K562 (cell line): ENCODE measurements at regions not wholly inside any gene's neighbourhood (a gene's known extent, or its start where the extent isn't known, plus 50 kb on each side); places are given as distances from the start of the nearest gene placed in this dataset.

Source experiments
- ATAC-seq: fragments of 200-7000 bp; cut with Tn5 transposase; 3 replicates; pipeline ENCODE4 v1.9.1; 2020; ENCODE audit warnings: moderate library complexity
- BruUV-seq: library from RNA; stranded (reverse); fragments of 400-500 nt; replicated peaks from 2 replicates; lab custom pipeline; 2021; lab: Mats Ljungman, UMichigan
- CTCF ChIA-PET: fragments of 300-600 bp; formaldehyde crosslinking; extraction: SDS; loops from one replicate; lab custom pipeline; 2021; ENCODE audit warnings: low intra/inter-chr PET ratio; lab: Yijun Ruan, JAX
- POLR2A ChIA-PET: fragments of 300-600, 350-650 bp; sonication (Branson Sonifier 250); formaldehyde crosslinking; extraction: SDS; loops from one replicate; lab custom pipeline; 2021; ENCODE audit warnings: antibody characterized with exemption, inconsistent platforms; lab: Yijun Ruan, JAX
- DNase-seq, 4 experiments: peaks; one replicate each; pipeline versions ENCODE4 v3.0.0 to v3.0.0-alpha.2; 2011 to 2018; ENCODE audit warnings: low spot score in 3 of 4, mixed read lengths in 3 of 4; ENCODE audit errors: extremely low read depth in 1 of 4
- FAIRE-seq: peaks from 2 replicates; lab custom pipeline; 2011; peaks lifted over from hg19 to GRCh38; lab: Jason Lieb, UNC
- H2AFZ ChIP-seq: 2 replicates; pipeline ENCODE4 v1.6.0; 2011; ENCODE audit warnings: low read depth, low read length, control low read depth, inconsistent platforms
- H3K27ac ChIP-seq: fragments of 200-600 bp; 3 replicates; pipeline ENCODE4 v1.8.0; 2011; ENCODE audit warnings: low read depth, mild to moderate bottlenecking, control low read depth, inconsistent platforms, low read length, moderate library complexity, mixed read lengths; ENCODE audit errors: extremely low read depth
- H3K27me3 ChIP-seq, 2 experiments: fragments of 300-600 bp in 1 of 2; 2 replicates in 1 of 2; 3 replicates in 1 of 2; pipeline versions ENCODE4 v1.6.0 to v1.8.0; 2011; ENCODE audit warnings: inconsistent platforms in 2 of 2, low read length in 2 of 2, mild to moderate bottlenecking in 1 of 2, mixed read lengths in 1 of 2, moderate library complexity in 1 of 2; ENCODE audit not compliant: control insufficient read depth in 2 of 2, insufficient read depth in 2 of 2
- H3K36me3 ChIP-seq: fragments of 300-600 bp; 3 replicates; pipeline ENCODE4 v1.8.0; 2011; ENCODE audit warnings: mild to moderate bottlenecking, low read length, inconsistent platforms; ENCODE audit not compliant: control insufficient read depth, insufficient read depth
- H3K4me1 ChIP-seq, 2 experiments: fragments of 200-600 bp in 1 of 2; replicated peaks in 1 of 2; 2 replicates in 1 of 2; 3 replicates in 1 of 2; pipeline versions ENCODE4 v1.5.1 to v1.8.0; 2011; ENCODE audit warnings: inconsistent platforms in 2 of 2, low read length in 2 of 2, mild to moderate bottlenecking in 1 of 2, mixed read lengths in 1 of 2, moderate library complexity in 1 of 2; ENCODE audit not compliant: control insufficient read depth in 2 of 2, insufficient read depth in 2 of 2
- H3K4me2 ChIP-seq: 2 replicates; pipeline ENCODE4 v1.6.1; 2011; ENCODE audit warnings: low read length, control low read depth, inconsistent platforms, mixed read lengths; ENCODE audit not compliant: insufficient read depth
- H3K4me3 ChIP-seq: fragments of 200-600 bp; sonication (generic), shearing (Covaris generic); 2 replicates; pipeline ENCODE4 v1.5.1; 2016; ENCODE audit warnings: control low read depth, inconsistent platforms
- H3K79me2 ChIP-seq: fragments of 200-600 bp; 3 replicates; pipeline ENCODE4 v1.8.0; 2011; ENCODE audit warnings: low read length, inconsistent platforms; ENCODE audit not compliant: control insufficient read depth, insufficient read depth
- H3K9ac ChIP-seq, 2 experiments: 2 replicates each; pipeline versions ENCODE4 v1.6.0 to v1.6.1; 2011; ENCODE audit warnings: low read depth in 2 of 2, low read length in 2 of 2, control low read depth in 1 of 2, inconsistent platforms in 1 of 2, mild to moderate bottlenecking in 1 of 2, mixed read lengths in 1 of 2; ENCODE audit not compliant: insufficient read depth in 1 of 2
- H3K9me1 ChIP-seq: one replicate; pipeline ENCODE4 v1.6.0; 2011; ENCODE audit warnings: inconsistent platforms, mild to moderate bottlenecking, low read length, moderate library complexity; ENCODE audit not compliant: control insufficient read depth, insufficient read depth
- H3K9me3 ChIP-seq: replicated peaks from 2 replicates; pipeline ENCODE4 v1.5.1; 2011; ENCODE audit warnings: low read depth, low read length, inconsistent platforms; ENCODE audit not compliant: control insufficient read depth, insufficient read depth
- H4K20me1 ChIP-seq: replicated peaks from 2 replicates; pipeline ENCODE4 v1.6.1; 2011; ENCODE audit warnings: low read length, inconsistent platforms, mixed read lengths; ENCODE audit not compliant: control insufficient read depth, insufficient read depth
- CBX8 ChIP-seq: fragments of 200-600 bp; sonication (generic); IDR thresholded peaks from 2 replicates; pipeline ENCODE4 v1.6.1; 2012; ENCODE audit warnings: borderline replicate concordance, mixed run types, low read depth, mild to moderate bottlenecking, moderate library complexity, mixed read lengths, low read length, control low read depth, inconsistent platforms; ENCODE audit not compliant: poor library complexity, severe bottlenecking; ENCODE audit errors: extremely low read depth
- CCAR2 ChIP-seq: fragments of 200-400 bp; formaldehyde crosslinking; IDR thresholded peaks from 2 replicates; pipeline ENCODE4 v1.6.1; 2017; ENCODE audit warnings: mild to moderate bottlenecking, low read depth, low read length
- EWSR1 ChIP-seq: fragments of 450-650 bp; IDR thresholded peaks from 2 replicates; pipeline ENCODE4 v1.6.1; 2018; ENCODE audit warnings: borderline replicate concordance, mild to moderate bottlenecking, low read depth, moderate library complexity; ENCODE audit not compliant: partially characterized antibody
- KDM5B ChIP-seq: fragments of 200-600 bp; sonication (generic); IDR thresholded peaks from 2 replicates; pipeline ENCODE4 v1.6.1; 2012; ENCODE audit warnings: low read depth, mild to moderate bottlenecking, moderate library complexity, low read length, control low read depth, inconsistent platforms; ENCODE audit not compliant: insufficient replicate concordance
- SIN3A ChIP-seq, 2 experiments: fragments of 150-350 bp in 1 of 2; IDR thresholded peaks; 2 replicates each; pipeline ENCODE4 v1.6.1; 2011 to 2016; ENCODE audit warnings: borderline replicate concordance in 2 of 2, low read depth in 2 of 2, low read length in 2 of 2, mild to moderate bottlenecking in 2 of 2, moderate library complexity in 2 of 2; ENCODE audit not compliant: control insufficient read depth in 1 of 2
- YY1 ChIP-seq, 3 experiments: IDR thresholded peaks; 2 replicates each; pipeline ENCODE4 v1.6.1; 2011; ENCODE audit warnings: low read length in 2 of 3, mild to moderate bottlenecking in 2 of 3, moderate library complexity in 2 of 3, borderline replicate concordance in 1 of 3, control low read depth in 1 of 3, low read depth in 1 of 3; ENCODE audit not compliant: insufficient read depth in 3 of 3, insufficient replicate concordance in 2 of 3, control insufficient read depth in 1 of 3, insufficient read length in 1 of 3; ENCODE audit errors: extremely low read depth in 1 of 3
- ZNF717 ChIP-seq: fragments of 250-450 bp; sonication (Bioruptor Pico); IDR thresholded peaks from 2 replicates; pipeline ENCODE4 v1.5.0; 2021
- WGBS: fragments of 100-300 bp; shearing (Covaris generic); methylation state at CpG from one replicate; pipeline ENCODE4 v1.1.6; 2016; ENCODE audit warnings: low coverage, mixed read lengths; ENCODE audit not compliant: insufficient coverage; ENCODE audit errors: missing lambda C conversion rate; 5-methylcytosine and 5-hydroxymethylcytosine counted together
- in situ Hi-C: fragments of 300-500 bp; cut with MboI; formaldehyde crosslinking; loops from 4 replicates; pipeline ENCODE4 v1.15.0; 2018; ENCODE audit warnings: inconsistent platforms, mixed read lengths
- intact Hi-C: fragments of 100-400 bp; cut with micrococcal nuclease; formaldehyde crosslinking; loops from 2 replicates; pipeline ENCODE4 v1.14.2; 2022
- TF ChIP-seq, protein P1 (sequence below): sonication (generic); formaldehyde crosslinking; IDR thresholded peaks from 2 replicates; pipeline ENCODE4 v1.5.0; 2020; ENCODE audit warnings: missing genetic modification reagents
- TF ChIP-seq, protein P2 (sequence below): fragments of 250-450 bp; sonication (Bioruptor Pico); IDR thresholded peaks from 2 replicates; pipeline ENCODE4 v1.9.0; 2021; ENCODE audit warnings: mild to moderate bottlenecking
- TF ChIP-seq, protein P3 (sequence below): sonication (generic); formaldehyde crosslinking; IDR thresholded peaks from 2 replicates; pipeline ENCODE4 v1.8.0; 2022; ENCODE audit warnings: missing genetic modification reagents, mild to moderate bottlenecking, borderline replicate concordance
- TF ChIP-seq, protein P4 (sequence below), 2 experiments: fragments of 450-650 bp; IDR thresholded peaks; 2 replicates each; pipeline ENCODE4 v1.6.1; 2016
- TF ChIP-seq, protein P5 (sequence below): fragments of 450-650 bp; IDR thresholded peaks from 2 replicates; pipeline ENCODE4 v1.6.1; 2016; ENCODE audit warnings: low read depth, mild to moderate bottlenecking, moderate library complexity
- TF ChIP-seq, protein P6 (sequence below): IDR thresholded peaks from 2 replicates; pipeline ENCODE4 v1.6.1; 2016; ENCODE audit warnings: missing genetic modification characterization, missing compliant biosample characterization

DNA sequence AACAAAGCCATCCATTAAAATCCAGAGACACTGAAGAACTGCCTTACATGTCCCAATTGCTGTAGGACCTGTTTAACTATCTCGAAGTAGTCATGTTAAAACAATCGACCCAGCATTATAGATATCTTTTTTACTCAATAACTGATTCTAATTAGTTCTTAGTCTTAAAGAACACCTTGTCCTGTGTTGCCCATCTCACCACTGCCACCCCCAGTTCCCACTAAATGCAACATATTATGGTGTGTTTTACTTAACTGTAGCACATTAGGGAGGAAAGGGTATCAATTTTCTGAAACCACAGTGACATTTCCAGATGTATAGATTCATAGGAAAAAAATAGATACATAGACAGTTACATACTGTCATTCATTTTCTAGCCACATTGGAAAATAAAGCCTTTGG is 221.2 kb downstream of the MEF2C start:
- Histone ChIP-seq H4K20me1 (no peaks in the 10 kb centered on the region), H3K9me3 (no peaks in the 10 kb centered on the region), H3K36me3 (no peaks in the 10 kb centered on the region), H3K27ac (no peak overlapping the region), H3K4me3 (no peak overlapping the region), H3K9ac (no peak overlapping the region), H3K79me2 (no peaks in the 10 kb centered on the region), H2AFZ (no peak overlapping the region), H3K4me1 (peaks cover 0 to 13% of the 10 kb centered on the region in 2 experiments; a peak in 2 of 5 replicates), H3K4me2 (no peak overlapping the region), H3K9me1 (no peaks in the 10 kb centered on the region), H3K27me3 (peaks cover 10 to 19% of the 10 kb centered on the region in 2 experiments; a peak in 3 of 5 replicates)
- no TSS peak for BruUV-seq
- DNase-seq (no peak), FAIRE-seq (no peak), ATAC-seq (no peak)
- ChIA-PET CTCF (no interaction called here), POLR2A (no interaction called here)
- intact Hi-C loops (no loop called here), in situ Hi-C loops (no loop called here)
- 3% methylated on average over 2 of the region's 2 CpGs for WGBS
- TF ChIP-seq EWSR1: no peak
- TF ChIP-seq, protein P1, sequence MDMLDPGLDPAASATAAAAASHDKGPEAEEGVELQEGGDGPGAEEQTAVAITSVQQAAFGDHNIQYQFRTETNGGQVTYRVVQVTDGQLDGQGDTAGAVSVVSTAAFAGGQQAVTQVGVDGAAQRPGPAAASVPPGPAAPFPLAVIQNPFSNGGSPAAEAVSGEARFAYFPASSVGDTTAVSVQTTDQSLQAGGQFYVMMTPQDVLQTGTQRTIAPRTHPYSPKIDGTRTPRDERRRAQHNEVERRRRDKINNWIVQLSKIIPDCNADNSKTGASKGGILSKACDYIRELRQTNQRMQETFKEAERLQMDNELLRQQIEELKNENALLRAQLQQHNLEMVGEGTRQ (CRISPR knock-in tag): no peak
- TF ChIP-seq, protein P2, sequence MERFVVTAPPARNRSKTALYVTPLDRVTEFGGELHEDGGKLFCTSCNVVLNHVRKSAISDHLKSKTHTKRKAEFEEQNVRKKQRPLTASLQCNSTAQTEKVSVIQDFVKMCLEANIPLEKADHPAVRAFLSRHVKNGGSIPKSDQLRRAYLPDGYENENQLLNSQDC (CRISPR knock-in tag): no peak
- no peak for TF ChIP-seq CCAR2
- no peak for TF ChIP-seq ZNF717 (CRISPR knock-in tag)
- TF ChIP-seq YY1 (IDR thresholded peaks at IDR 0.05; ENCODE audit: borderline replicate concordance in 1 of 3, control insufficient read depth in 1 of 3, extremely low read depth in 1 of 3, insufficient read depth in 3 of 3, insufficient read length in 1 of 3, insufficient replicate concordance in 2 of 3, low read depth in 1 of 3, low read length in 2 of 3): no peak
- TF ChIP-seq, protein P3, sequence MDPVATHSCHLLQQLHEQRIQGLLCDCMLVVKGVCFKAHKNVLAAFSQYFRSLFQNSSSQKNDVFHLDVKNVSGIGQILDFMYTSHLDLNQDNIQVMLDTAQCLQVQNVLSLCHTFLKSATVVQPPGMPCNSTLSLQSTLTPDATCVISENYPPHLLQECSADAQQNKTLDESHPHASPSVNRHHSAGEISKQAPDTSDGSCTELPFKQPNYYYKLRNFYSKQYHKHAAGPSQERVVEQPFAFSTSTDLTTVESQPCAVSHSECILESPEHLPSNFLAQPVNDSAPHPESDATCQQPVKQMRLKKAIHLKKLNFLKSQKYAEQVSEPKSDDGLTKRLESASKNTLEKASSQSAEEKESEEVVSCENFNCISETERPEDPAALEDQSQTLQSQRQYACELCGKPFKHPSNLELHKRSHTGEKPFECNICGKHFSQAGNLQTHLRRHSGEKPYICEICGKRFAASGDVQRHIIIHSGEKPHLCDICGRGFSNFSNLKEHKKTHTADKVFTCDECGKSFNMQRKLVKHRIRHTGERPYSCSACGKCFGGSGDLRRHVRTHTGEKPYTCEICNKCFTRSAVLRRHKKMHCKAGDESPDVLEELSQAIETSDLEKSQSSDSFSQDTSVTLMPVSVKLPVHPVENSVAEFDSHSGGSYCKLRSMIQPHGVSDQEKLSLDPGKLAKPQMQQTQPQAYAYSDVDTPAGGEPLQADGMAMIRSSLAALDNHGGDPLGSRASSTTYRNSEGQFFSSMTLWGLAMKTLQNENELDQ (CRISPR knock-in tag): no peak
- TF ChIP-seq, protein P4, sequence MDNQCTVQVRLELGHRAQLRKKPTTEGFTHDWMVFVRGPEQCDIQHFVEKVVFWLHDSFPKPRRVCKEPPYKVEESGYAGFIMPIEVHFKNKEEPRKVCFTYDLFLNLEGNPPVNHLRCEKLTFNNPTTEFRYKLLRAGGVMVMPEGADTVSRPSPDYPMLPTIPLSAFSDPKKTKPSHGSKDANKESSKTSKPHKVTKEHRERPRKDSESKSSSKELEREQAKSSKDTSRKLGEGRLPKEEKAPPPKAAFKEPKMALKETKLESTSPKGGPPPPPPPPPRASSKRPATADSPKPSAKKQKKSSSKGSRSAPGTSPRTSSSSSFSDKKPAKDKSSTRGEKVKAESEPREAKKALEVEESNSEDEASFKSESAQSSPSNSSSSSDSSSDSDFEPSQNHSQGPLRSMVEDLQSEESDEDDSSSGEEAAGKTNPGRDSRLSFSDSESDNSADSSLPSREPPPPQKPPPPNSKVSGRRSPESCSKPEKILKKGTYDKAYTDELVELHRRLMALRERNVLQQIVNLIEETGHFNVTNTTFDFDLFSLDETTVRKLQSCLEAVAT (IDR thresholded peaks at IDR 0.05): no peak
- TF ChIP-seq, protein P5, sequence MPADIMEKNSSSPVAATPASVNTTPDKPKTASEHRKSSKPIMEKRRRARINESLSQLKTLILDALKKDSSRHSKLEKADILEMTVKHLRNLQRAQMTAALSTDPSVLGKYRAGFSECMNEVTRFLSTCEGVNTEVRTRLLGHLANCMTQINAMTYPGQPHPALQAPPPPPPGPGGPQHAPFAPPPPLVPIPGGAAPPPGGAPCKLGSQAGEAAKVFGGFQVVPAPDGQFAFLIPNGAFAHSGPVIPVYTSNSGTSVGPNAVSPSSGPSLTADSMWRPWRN: no peak
- TF ChIP-seq, protein P6, sequence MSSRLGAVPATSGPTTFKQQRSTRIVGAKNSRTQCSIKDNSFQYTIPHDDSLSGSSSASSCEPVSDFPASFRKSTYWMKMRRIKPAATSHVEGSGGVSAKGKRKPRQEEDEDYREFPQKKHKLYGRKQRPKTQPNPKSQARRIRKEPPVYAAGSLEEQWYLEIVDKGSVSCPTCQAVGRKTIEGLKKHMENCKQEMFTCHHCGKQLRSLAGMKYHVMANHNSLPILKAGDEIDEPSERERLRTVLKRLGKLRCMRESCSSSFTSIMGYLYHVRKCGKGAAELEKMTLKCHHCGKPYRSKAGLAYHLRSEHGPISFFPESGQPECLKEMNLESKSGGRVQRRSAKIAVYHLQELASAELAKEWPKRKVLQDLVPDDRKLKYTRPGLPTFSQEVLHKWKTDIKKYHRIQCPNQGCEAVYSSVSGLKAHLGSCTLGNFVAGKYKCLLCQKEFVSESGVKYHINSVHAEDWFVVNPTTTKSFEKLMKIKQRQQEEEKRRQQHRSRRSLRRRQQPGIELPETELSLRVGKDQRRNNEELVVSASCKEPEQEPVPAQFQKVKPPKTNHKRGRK (tag): no peak
- no peak for TF ChIP-seq CBX8
- TF ChIP-seq SIN3A (IDR thresholded peaks at IDR 0.05; ENCODE audit: borderline replicate concordance in 2 of 2, control insufficient read depth in 1 of 2, low read depth in 2 of 2, low read length in 2 of 2): no peak
- no peak for TF ChIP-seq KDM5B
